Erythroblast (primary cell): ENCODE measurements at regions not wholly inside any gene's neighbourhood (a gene's known extent, or its start where the extent isn't known, plus 50 kb on each side); places are given as distances from the start of the nearest gene placed in this dataset.

Experiments
- GATA1 ChIP-seq: IDR thresholded peaks from 2 replicates; pipeline ENCODE4 v1.6.1; 2011; ENCODE audit warnings: low read depth, mild to moderate bottlenecking, control low read depth, low read length, moderate library complexity
- POLR2A ChIP-seq: IDR thresholded peaks from 2 replicates; pipeline ENCODE4 v1.6.1; 2011; ENCODE audit warnings: mild to moderate bottlenecking, low read length

GRCh38 chr21:34019402-34019801 lies 54.0 kb upstream of the MRPS6 start:
- TF ChIP-seq POLR2A (no peak), GATA1 (no peak)
